Neural cell (in vitro differentiated cells): ENCODE measurements at regions not wholly inside any gene's neighbourhood (a gene's known extent, or its start where the extent isn't known, plus 50 kb on each side); places are given as distances from the start of the nearest gene placed in this dataset.

Experiments
- H2AFZ ChIP-seq: fragments of 200-600, 300-800 bp; sonication (generic), shearing (Covaris generic); 2 replicates; pipeline ENCODE4 v1.6.0; 2014; ENCODE audit warnings: low read depth, mild to moderate bottlenecking, antibody characterized with exemption, low read length, moderate library complexity
- H3F3A ChIP-seq: fragments of 200-600 bp; shearing (Covaris generic); 2 replicates; pipeline ENCODE4 v1.6.1; 2016; ENCODE audit warnings: mild to moderate bottlenecking, moderate library complexity, mixed read lengths, antibody characterized with exemption, low read length; ENCODE audit not compliant: insufficient read depth, poor library complexity, severe bottlenecking
- H3K27ac ChIP-seq: fragments of 200-600, 300-800 bp; sonication (generic), shearing (Covaris generic); 2 replicates; pipeline ENCODE4 v1.5.1; 2014; ENCODE audit warnings: mild to moderate bottlenecking, low read length, moderate library complexity
- H3K27me3 ChIP-seq: fragments of 300-800, 200-600 bp; sonication (generic), shearing (Covaris generic); 2 replicates; pipeline ENCODE4 v1.6.0; 2014; ENCODE audit warnings: mild to moderate bottlenecking, low read depth, low read length, moderate library complexity; ENCODE audit not compliant: insufficient read depth
- H3K36me3 ChIP-seq: fragments of 300-800, 200-600 bp; sonication (generic), shearing (Covaris generic); 2 replicates; pipeline ENCODE4 v1.5.1; 2014; ENCODE audit warnings: mild to moderate bottlenecking, antibody characterized with exemption, low read length, moderate library complexity; ENCODE audit not compliant: insufficient read depth
- H3K4me2 ChIP-seq: fragments of 300-800, 200-600 bp; sonication (generic), shearing (Covaris generic); 2 replicates; pipeline ENCODE4 v1.6.0; 2014; ENCODE audit warnings: mild to moderate bottlenecking, low read length
- H3K4me3 ChIP-seq: fragments of 300-800, 200-600 bp; sonication (generic), shearing (Covaris generic); 2 replicates; pipeline ENCODE4 v1.5.1; 2014; ENCODE audit warnings: mild to moderate bottlenecking, low read length, moderate library complexity
- H3K79me2 ChIP-seq: fragments of 200-600 bp; shearing (Covaris generic); replicated peaks from 2 replicates; pipeline ENCODE4 v1.6.0; 2014; ENCODE audit warnings: mild to moderate bottlenecking, low read length, moderate library complexity; ENCODE audit not compliant: insufficient read depth
- H3K9ac ChIP-seq: fragments of 300-800, 200-600 bp; sonication (generic), shearing (Covaris generic); 2 replicates; pipeline ENCODE4 v1.6.1; 2016; ENCODE audit warnings: mild to moderate bottlenecking, low read length, mixed read lengths
- H3K9me2 ChIP-seq: fragments of 200-600 bp; shearing (Covaris generic); 2 replicates; pipeline ENCODE4 v1.6.1; 2016; ENCODE audit warnings: mild to moderate bottlenecking, low read length, mixed read lengths; ENCODE audit not compliant: insufficient read depth
- H3K9me3 ChIP-seq: fragments of 200-600, 300-800 bp; sonication (generic), shearing (Covaris generic); 2 replicates; pipeline ENCODE4 v1.6.1; 2016; ENCODE audit warnings: mild to moderate bottlenecking, mixed run types, low read length, moderate library complexity, mixed read lengths
- H4K20me1 ChIP-seq: fragments of 200-600 bp; shearing (Covaris generic); 2 replicates; pipeline ENCODE4 v1.6.1; 2016; ENCODE audit warnings: mild to moderate bottlenecking, mixed run types; ENCODE audit not compliant: insufficient read depth
- EP300 ChIP-seq: fragments of 450-650 bp; conservative IDR thresholded peaks from 2 replicates; pipeline ENCODE4 v1.6.1; 2014; ENCODE audit warnings: antibody characterized with exemption, mild to moderate bottlenecking, moderate library complexity; ENCODE audit not compliant: poor library complexity, severe bottlenecking
- EZH2 ChIP-seq: fragments of 200-600, 300-800 bp; shearing (Covaris generic), sonication (generic); IDR thresholded peaks from 2 replicates; pipeline ENCODE4 v1.6.1; 2014; ENCODE audit warnings: antibody characterized with exemption, low read length, borderline replicate concordance, mild to moderate bottlenecking; ENCODE audit not compliant: insufficient read depth, poor library complexity, severe bottlenecking
- MXI1 ChIP-seq: fragments of 450-650 bp; conservative IDR thresholded peaks from 2 replicates; pipeline ENCODE4 v1.6.1; 2014; ENCODE audit warnings: antibody characterized with exemption, mild to moderate bottlenecking; ENCODE audit not compliant: poor library complexity, severe bottlenecking
- POLR2AphosphoS5 ChIP-seq: IDR thresholded peaks from 2 replicates; pipeline ENCODE4 v1.6.1; 2012
- RAD21 ChIP-seq: fragments of 450-650 bp; conservative IDR thresholded peaks from 2 replicates; pipeline ENCODE4 v1.6.1; 2014; ENCODE audit warnings: antibody characterized with exemption, mild to moderate bottlenecking, moderate library complexity
- SMC3 ChIP-seq: fragments of 450-650 bp; conservative IDR thresholded peaks from 2 replicates; pipeline ENCODE4 v1.6.1; 2014; ENCODE audit warnings: antibody characterized with exemption, mild to moderate bottlenecking, moderate library complexity; ENCODE audit not compliant: poor library complexity
- TAF1 ChIP-seq: IDR thresholded peaks from 2 replicates; pipeline ENCODE4 v1.6.1; 2012; ENCODE audit warnings: low read depth
- TF ChIP-seq, protein P1 (sequence below): IDR thresholded peaks from 2 replicates; pipeline ENCODE4 v1.6.1; 2012; ENCODE audit warnings: borderline replicate concordance
- TF ChIP-seq, protein P2 (sequence below): fragments of 450-650 bp; IDR thresholded peaks from 2 replicates; pipeline ENCODE4 v1.5.1; 2014; ENCODE audit warnings: antibody characterized with exemption, mild to moderate bottlenecking, moderate library complexity; ENCODE audit not compliant: poor library complexity, severe bottlenecking

DNA sequence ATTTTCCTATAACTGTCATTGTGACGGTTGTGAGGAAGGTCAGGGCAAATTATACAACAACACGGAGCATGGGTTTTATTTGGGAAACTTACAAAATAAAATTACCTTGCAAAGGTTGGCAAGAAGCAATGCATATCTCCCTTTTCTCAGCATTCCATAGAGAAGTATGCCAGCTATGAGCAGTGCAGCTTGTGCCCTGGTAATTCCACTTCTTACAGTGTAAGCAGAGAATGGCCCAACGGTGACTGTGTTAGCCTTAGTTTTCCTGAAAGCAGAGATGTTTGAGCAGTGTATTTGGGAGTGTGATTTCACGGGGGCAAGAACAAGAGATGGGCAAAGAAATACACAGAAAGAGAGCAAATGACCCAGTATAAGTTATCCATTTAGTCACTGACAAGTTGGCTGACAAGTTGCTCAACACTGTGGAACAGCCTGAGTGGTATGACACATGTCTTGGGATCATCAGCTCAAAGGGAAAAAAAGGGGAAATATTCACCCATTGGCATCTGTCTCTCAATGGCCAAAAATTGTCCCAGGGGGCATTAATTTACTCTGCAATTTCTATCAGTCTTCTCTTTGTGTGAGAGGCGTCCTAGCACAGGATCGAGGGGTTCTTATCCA, 210.9 kb upstream of the NRIP1 start:
- Histone ChIP-seq H3K79me2 (no peaks in the 10 kb centered on the region), H3K27me3 (no peaks in the 10 kb centered on the region), H2AFZ (no peak overlapping the region), H3K27ac (no peak overlapping the region), H3K4me3 (no peak overlapping the region), H3K9me2 (no peaks in the 10 kb centered on the region), H3K36me3 (no peaks in the 10 kb centered on the region), H3F3A (no peaks in the 10 kb centered on the region), H3K9ac (no peak overlapping the region), H3K4me2 (no peak overlapping the region), H4K20me1 (no peaks in the 10 kb centered on the region), H3K9me3 (no peaks in the 10 kb centered on the region)
- TF ChIP-seq TAF1 (no peak), POLR2AphosphoS5 (peak; percentile 61), EZH2 (no peak), SMC3 (no peak), MXI1 (no peak), EP300 (peak; percentile 63)
- TF ChIP-seq, protein P1, sequence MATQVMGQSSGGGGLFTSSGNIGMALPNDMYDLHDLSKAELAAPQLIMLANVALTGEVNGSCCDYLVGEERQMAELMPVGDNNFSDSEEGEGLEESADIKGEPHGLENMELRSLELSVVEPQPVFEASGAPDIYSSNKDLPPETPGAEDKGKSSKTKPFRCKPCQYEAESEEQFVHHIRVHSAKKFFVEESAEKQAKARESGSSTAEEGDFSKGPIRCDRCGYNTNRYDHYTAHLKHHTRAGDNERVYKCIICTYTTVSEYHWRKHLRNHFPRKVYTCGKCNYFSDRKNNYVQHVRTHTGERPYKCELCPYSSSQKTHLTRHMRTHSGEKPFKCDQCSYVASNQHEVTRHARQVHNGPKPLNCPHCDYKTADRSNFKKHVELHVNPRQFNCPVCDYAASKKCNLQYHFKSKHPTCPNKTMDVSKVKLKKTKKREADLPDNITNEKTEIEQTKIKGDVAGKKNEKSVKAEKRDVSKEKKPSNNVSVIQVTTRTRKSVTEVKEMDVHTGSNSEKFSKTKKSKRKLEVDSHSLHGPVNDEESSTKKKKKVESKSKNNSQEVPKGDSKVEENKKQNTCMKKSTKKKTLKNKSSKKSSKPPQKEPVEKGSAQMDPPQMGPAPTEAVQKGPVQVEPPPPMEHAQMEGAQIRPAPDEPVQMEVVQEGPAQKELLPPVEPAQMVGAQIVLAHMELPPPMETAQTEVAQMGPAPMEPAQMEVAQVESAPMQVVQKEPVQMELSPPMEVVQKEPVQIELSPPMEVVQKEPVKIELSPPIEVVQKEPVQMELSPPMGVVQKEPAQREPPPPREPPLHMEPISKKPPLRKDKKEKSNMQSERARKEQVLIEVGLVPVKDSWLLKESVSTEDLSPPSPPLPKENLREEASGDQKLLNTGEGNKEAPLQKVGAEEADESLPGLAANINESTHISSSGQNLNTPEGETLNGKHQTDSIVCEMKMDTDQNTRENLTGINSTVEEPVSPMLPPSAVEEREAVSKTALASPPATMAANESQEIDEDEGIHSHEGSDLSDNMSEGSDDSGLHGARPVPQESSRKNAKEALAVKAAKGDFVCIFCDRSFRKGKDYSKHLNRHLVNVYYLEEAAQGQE, result no peak

DNA sequence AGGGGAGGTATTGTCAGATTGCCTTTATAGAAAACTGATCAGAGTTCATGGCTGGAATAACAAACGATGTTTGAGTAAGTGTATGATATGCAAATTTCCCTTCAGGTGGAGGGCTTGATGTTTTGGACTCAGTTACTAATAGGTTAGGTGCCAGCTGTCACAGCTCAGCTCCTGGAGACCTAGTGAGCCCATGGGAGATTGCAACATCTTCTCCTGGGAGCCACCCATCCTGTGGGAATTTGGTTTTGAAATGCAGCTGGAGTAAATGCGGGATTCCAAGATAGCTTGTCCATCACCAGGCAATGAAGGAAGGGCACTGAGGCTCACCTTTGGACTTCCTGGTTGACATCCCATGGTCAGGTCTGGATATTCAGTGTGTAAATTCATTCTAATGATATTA, 211.4 kb upstream of the NRIP1 start:
- Histone ChIP-seq H3K4me3 (no peak overlapping the region), H3K27me3 (no peaks in the 10 kb centered on the region), H3K9me2 (no peaks in the 10 kb centered on the region), H3K4me2 (no peak overlapping the region), H3K79me2 (no peaks in the 10 kb centered on the region), H3K9ac (no peak overlapping the region), H4K20me1 (no peaks in the 10 kb centered on the region), H2AFZ (no peak overlapping the region), H3K36me3 (no peaks in the 10 kb centered on the region), H3K27ac (no peak overlapping the region), H3K9me3 (no peaks in the 10 kb centered on the region), H3F3A (no peaks in the 10 kb centered on the region)
- TF ChIP-seq RAD21, result no peak
- TF ChIP-seq EP300, result no peak
- TF ChIP-seq, protein P2, sequence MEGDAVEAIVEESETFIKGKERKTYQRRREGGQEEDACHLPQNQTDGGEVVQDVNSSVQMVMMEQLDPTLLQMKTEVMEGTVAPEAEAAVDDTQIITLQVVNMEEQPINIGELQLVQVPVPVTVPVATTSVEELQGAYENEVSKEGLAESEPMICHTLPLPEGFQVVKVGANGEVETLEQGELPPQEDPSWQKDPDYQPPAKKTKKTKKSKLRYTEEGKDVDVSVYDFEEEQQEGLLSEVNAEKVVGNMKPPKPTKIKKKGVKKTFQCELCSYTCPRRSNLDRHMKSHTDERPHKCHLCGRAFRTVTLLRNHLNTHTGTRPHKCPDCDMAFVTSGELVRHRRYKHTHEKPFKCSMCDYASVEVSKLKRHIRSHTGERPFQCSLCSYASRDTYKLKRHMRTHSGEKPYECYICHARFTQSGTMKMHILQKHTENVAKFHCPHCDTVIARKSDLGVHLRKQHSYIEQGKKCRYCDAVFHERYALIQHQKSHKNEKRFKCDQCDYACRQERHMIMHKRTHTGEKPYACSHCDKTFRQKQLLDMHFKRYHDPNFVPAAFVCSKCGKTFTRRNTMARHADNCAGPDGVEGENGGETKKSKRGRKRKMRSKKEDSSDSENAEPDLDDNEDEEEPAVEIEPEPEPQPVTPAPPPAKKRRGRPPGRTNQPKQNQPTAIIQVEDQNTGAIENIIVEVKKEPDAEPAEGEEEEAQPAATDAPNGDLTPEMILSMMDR, result no peak
- TF ChIP-seq EZH2, result no peak
